HepG2 (cell line): ENCODE measurements at regions not wholly inside any gene's neighbourhood (a gene's known extent, or its start where the extent isn't known, plus 50 kb on each side); places are given as distances from the start of the nearest gene placed in this dataset.

Experiments
- CTCF ChIP-seq: sonication (generic); formaldehyde crosslinking; IDR thresholded peaks from 2 replicates; pipeline ENCODE4 v1.5.0; 2020; ENCODE audit warnings: mild to moderate bottlenecking, missing genetic modification reagents, moderate library complexity
- TAF1 ChIP-seq: sonication (generic); formaldehyde crosslinking; IDR thresholded peaks from 2 replicates; pipeline ENCODE4 v1.4.0; 2020; ENCODE audit warnings: missing genetic modification reagents
- ZBTB40 ChIP-seq, 2 experiments: fragments of 450-650 bp in 1 of 2; sonication (generic) in 1 of 2; formaldehyde crosslinking in 1 of 2; IDR thresholded peaks; 2 replicates each; pipeline versions ENCODE4 v1.6.1 to v1.8.0; 2016 to 2022; ENCODE audit warnings: antibody characterized with exemption in 1 of 2, mild to moderate bottlenecking in 1 of 2, missing genetic modification reagents in 1 of 2
- ZNF207 ChIP-seq: fragments of 450-650 bp; IDR thresholded peaks from 2 replicates; pipeline ENCODE4 v1.6.1; 2016; ENCODE audit warnings: antibody characterized with exemption, borderline replicate concordance
- ZNF616 ChIP-seq: sonication (generic); formaldehyde crosslinking; IDR thresholded peaks from 2 replicates; pipeline ENCODE4 v1.5.0; 2020; ENCODE audit warnings: low read depth, mild to moderate bottlenecking, missing genetic modification reagents
- ZNF639 ChIP-seq: conservative IDR thresholded peaks from 2 replicates; pipeline ENCODE4 v1.6.1; 2018; ENCODE audit warnings: missing genetic modification reagents

GRCh38 chr12:125651625-125652024, 586.4 kb downstream of the AACS start:
- TF ChIP-seq TAF1 (no peak), ZNF639 (CRISPR knock-in tag) (no peak), ZNF207 (no peak), ZNF616 (no peak), ZBTB40 (IDR thresholded peaks at IDR 0.05) (no peak), ZBTB40 (CRISPR knock-in tag; IDR thresholded peaks at IDR 0.05) (no peak), CTCF (CRISPR knock-in tag) (no peak)
